ENCODE measurements at regions not wholly inside any gene's neighbourhood (a gene's known extent, or its start where the extent isn't known, plus 50 kb on each side); places are given as distances from the start of the nearest gene placed in this dataset.

GRCh38 chr10:108787932-108788331 is 1135.4 kb downstream of the XPNPEP1 start:
- no TSS peak for BruUV-seq (replicated peaks)
- Mint-ChIP-seq H3K27me3 (ENCODE audit: insufficient read depth, unreplicated experiment) (no peaks in the 10 kb centered on the region), H3K9me3 (ENCODE audit: unreplicated experiment) (peaks cover 8% of the 10 kb centered on the region), H3K36me3 (ENCODE audit: insufficient read depth, unreplicated experiment) (no peaks in the 10 kb centered on the region), H3K4me1 (ENCODE audit: insufficient read depth, unreplicated experiment) (peaks cover 22% of the 10 kb centered on the region), H3K27ac (ENCODE audit: low read depth, unreplicated experiment) (no peak overlapping the region), H3K4me3 (ENCODE audit: unreplicated experiment) (no peak overlapping the region)
- intact Hi-C loops (cut with micrococcal nuclease) = no loop called here
- CTCF ChIA-PET = interaction anchor here (0.6 to 1.3 kb wide), 6 partner anchors 25 to 1064 kb away, joined by 3 to 5 read pairs (median 3); no protein-coding TSS in a partner anchor
- no peak for DNase-seq (ENCODE audit: unreplicated experiment)
- TF ChIP-seq CTCF (IDR thresholded peaks at IDR 0.05; ENCODE audit: unreplicated experiment) = no peak
- POLR2A ChIA-PET = interaction anchor here (0.7 kb wide), 2 partner anchors 27 to 736 kb away, joined by 3 read pairs; no protein-coding TSS in a partner anchor

- BruUV-seq (replicated peaks) = no TSS peak
- no peak for TF ChIP-seq CTCF (IDR thresholded peaks at IDR 0.05; ENCODE audit: unreplicated experiment)
- no peak for DNase-seq (ENCODE audit: unreplicated experiment)
- no peaks in the 10 kb centered on the region for H3K27me3 Mint-ChIP-seq (ENCODE audit: insufficient read depth, unreplicated experiment)
- H3K4me1 Mint-ChIP-seq (ENCODE audit: insufficient read depth, unreplicated experiment) = peaks cover 16% of the 10 kb centered on the region
- H3K36me3 Mint-ChIP-seq (ENCODE audit: insufficient read depth, unreplicated experiment) = no peaks in the 10 kb centered on the region
- peaks cover 8% of the 10 kb centered on the region for H3K9me3 Mint-ChIP-seq (ENCODE audit: unreplicated experiment)
- ChIA-PET CTCF (interaction anchor here (0.9 to 1.0 kb wide), 2 partner anchors 14 to 22 kb away, joined by 3 to 4 read pairs; no protein-coding TSS in a partner anchor), POLR2A (no interaction called here)
- intact Hi-C loops (cut with micrococcal nuclease) = no loop called here
- no peak overlapping the region for H3K4me3 Mint-ChIP-seq (ENCODE audit: unreplicated experiment)
- H3K27ac Mint-ChIP-seq (ENCODE audit: low read depth, unreplicated experiment) = no peak overlapping the region
These were observed 1138.3 kb downstream of the XPNPEP1 start for GRCh38 chr10:108785011-108785410.

GRCh38 chr10:108784534-108784933 is 1138.8 kb downstream of the XPNPEP1 start:
- H3K4me3 Mint-ChIP-seq (ENCODE audit: unreplicated experiment) = no peak overlapping the region
- intact Hi-C loops (cut with micrococcal nuclease) = no loop called here
- H3K9me3 Mint-ChIP-seq (ENCODE audit: unreplicated experiment) = peaks cover 8% of the 10 kb centered on the region
- peaks cover 11% of the 10 kb centered on the region for H3K4me1 Mint-ChIP-seq (ENCODE audit: insufficient read depth, unreplicated experiment)
- no peak for TF ChIP-seq CTCF (IDR thresholded peaks at IDR 0.05; ENCODE audit: unreplicated experiment)
- POLR2A ChIA-PET = no interaction called here
- H3K27ac Mint-ChIP-seq (ENCODE audit: low read depth, unreplicated experiment) = no peak overlapping the region
- H3K27me3 Mint-ChIP-seq (ENCODE audit: insufficient read depth, unreplicated experiment) = no peaks in the 10 kb centered on the region
- BruUV-seq (replicated peaks) = no TSS peak
- no peak for DNase-seq (ENCODE audit: unreplicated experiment)
- CTCF ChIA-PET = interaction anchor here (0.9 kb wide), 1 partner anchor 13 kb away, joined by 3 read pairs; no protein-coding TSS in a partner anchor
- H3K36me3 Mint-ChIP-seq (ENCODE audit: insufficient read depth, unreplicated experiment) = no peaks in the 10 kb centered on the region

- ChIA-PET POLR2A (interaction anchor here (0.6 kb wide), 1 partner anchor 1748 kb away, joined by 3 read pairs; no protein-coding TSS in a partner anchor), CTCF (no interaction called here)
- BruUV-seq (replicated peaks) = no TSS peak
- intact Hi-C loops (cut with micrococcal nuclease) = no loop called here
- peak; percentile 41 for TF ChIP-seq CTCF (IDR thresholded peaks at IDR 0.05; ENCODE audit: unreplicated experiment)
- peaks cover 8% of the 10 kb centered on the region for H3K9me3 Mint-ChIP-seq (ENCODE audit: unreplicated experiment)
- H3K36me3 Mint-ChIP-seq (ENCODE audit: insufficient read depth, unreplicated experiment) = no peaks in the 10 kb centered on the region
- no peak overlapping the region for H3K4me3 Mint-ChIP-seq (ENCODE audit: unreplicated experiment)
- peak; percentile 55 for DNase-seq (ENCODE audit: unreplicated experiment)
- H3K27me3 Mint-ChIP-seq (ENCODE audit: insufficient read depth, unreplicated experiment) = no peaks in the 10 kb centered on the region
- H3K4me1 Mint-ChIP-seq (ENCODE audit: insufficient read depth, unreplicated experiment) = peaks cover 9% of the 10 kb centered on the region
- H3K27ac Mint-ChIP-seq (ENCODE audit: low read depth, unreplicated experiment) = no peak overlapping the region
These were observed 1139.4 kb downstream of the XPNPEP1 start for GRCh38 chr10:108783897-108784296.

Data from MCF 10A (cell line).